Neural progenitor cell (in vitro differentiated cells): ENCODE measurements at regions not wholly inside any gene's neighbourhood (a gene's known extent, or its start where the extent isn't known, plus 50 kb on each side); places are given as distances from the start of the nearest gene placed in this dataset.
A peak's percentile ranks its signal among the peaks of the same experiment; 100 is the strongest.

ENCODE experiments used
- DNase-seq: peaks from one replicate; pipeline ENCODE4 v3.0.0-alpha.2; 2016; ENCODE audit warnings: low spot score
- H2AFZ ChIP-seq: fragments of 200-600 bp; sonication (generic); replicated peaks from 2 replicates; pipeline ENCODE4 v1.6.1; 2016; ENCODE audit warnings: antibody characterized with exemption
- H3F3A ChIP-seq: fragments of 200-600 bp; sonication (generic); 2 replicates; pipeline ENCODE4 v1.6.1; 2016; ENCODE audit warnings: antibody characterized with exemption, low read depth
- H3K27ac ChIP-seq: fragments of 200-600 bp; sonication (generic); 2 replicates; pipeline ENCODE4 v1.5.1; 2016; ENCODE audit warnings: mild to moderate bottlenecking
- H3K27me3 ChIP-seq: fragments of 200-600 bp; sonication (generic); 2 replicates; pipeline ENCODE4 v1.6.1; 2016; ENCODE audit warnings: mild to moderate bottlenecking, moderate library complexity
- H3K36me3 ChIP-seq: fragments of 200-600 bp; sonication (generic); 2 replicates; pipeline ENCODE4 v1.5.1; 2016
- H3K4me1 ChIP-seq: fragments of 200-600 bp; sonication (generic); 2 replicates; pipeline ENCODE4 v1.6.1; 2016; ENCODE audit warnings: mixed run types
- H3K4me2 ChIP-seq: fragments of 200-600 bp; sonication (generic); 2 replicates; pipeline ENCODE4 v1.6.1; 2016
- H3K4me3 ChIP-seq: fragments of 200-600 bp; sonication (generic); 2 replicates; pipeline ENCODE4 v1.5.1; 2016
- H3K79me2 ChIP-seq: fragments of 200-600 bp; sonication (generic); 2 replicates; pipeline ENCODE4 v1.6.1; 2016; ENCODE audit warnings: low read depth
- H3K9ac ChIP-seq: fragments of 200-600 bp; sonication (generic); 2 replicates; pipeline ENCODE4 v1.6.1; 2016
- H3K9me3 ChIP-seq: fragments of 200-600 bp; sonication (generic); 2 replicates; pipeline ENCODE4 v1.5.1; 2016; ENCODE audit warnings: low read depth
- H4K20me1 ChIP-seq: fragments of 200-600 bp; sonication (generic); 2 replicates; pipeline ENCODE4 v1.6.1; 2016; ENCODE audit warnings: low read depth
- H3K27ac Mint-ChIP-seq: 3 replicates; pipeline ENCODE4 v1.8.0; 2021; ENCODE audit warnings: mixed read lengths
- H3K27me3 Mint-ChIP-seq: 2 replicates; pipeline ENCODE4 v1.8.0; 2022; ENCODE audit warnings: low read depth, mild to moderate bottlenecking, inconsistent platforms, moderate library complexity, mixed read lengths; ENCODE audit not compliant: insufficient read depth
- H3K36me3 Mint-ChIP-seq: 3 replicates; pipeline ENCODE4 v1.8.0; 2021; ENCODE audit warnings: mixed read lengths
- H3K4me1 Mint-ChIP-seq: 3 replicates; pipeline ENCODE4 v1.8.0; 2021; ENCODE audit warnings: mixed read lengths
- H3K4me3 Mint-ChIP-seq: 3 replicates; pipeline ENCODE4 v1.8.0; 2021; ENCODE audit warnings: mild to moderate bottlenecking, moderate library complexity, mixed read lengths
- H3K9me3 Mint-ChIP-seq: 3 replicates; pipeline ENCODE4 v1.8.0; 2020; ENCODE audit warnings: mixed read lengths
- EZH2 ChIP-seq: fragments of 200-600 bp; sonication (generic); IDR thresholded peaks from 2 replicates; pipeline ENCODE4 v1.6.1; 2017; ENCODE audit warnings: antibody characterized with exemption, mild to moderate bottlenecking, moderate library complexity
- EZH2phosphoT487 ChIP-seq: fragments of 200-600 bp; sonication (generic); IDR thresholded peaks from 2 replicates; pipeline ENCODE4 v1.6.1; 2017; ENCODE audit warnings: antibody characterized with exemption
- TF ChIP-seq, protein P1 (sequence below): fragments of 200-600 bp; sonication (generic); IDR thresholded peaks from 2 replicates; pipeline ENCODE4 v1.5.1; 2017; ENCODE audit warnings: antibody characterized with exemption, mild to moderate bottlenecking

DNA sequence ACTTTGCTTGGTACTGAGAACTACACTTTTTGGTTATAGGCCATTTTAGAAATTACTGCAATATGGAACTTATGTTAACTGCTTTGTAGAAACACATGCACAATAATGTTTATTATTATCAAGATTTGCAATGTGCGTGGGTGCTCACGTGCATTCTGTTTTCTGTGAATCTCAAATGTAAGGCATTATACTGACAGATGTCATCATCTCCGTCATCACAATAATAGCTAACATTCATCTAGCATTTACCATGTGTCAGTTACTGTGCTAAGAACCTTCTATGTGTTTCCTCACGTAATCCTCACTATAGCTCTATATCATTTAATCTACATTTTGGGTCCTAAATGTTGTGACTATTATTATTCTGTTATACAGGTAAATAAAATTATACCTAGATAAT lies 1214.8 kb upstream of the ADGRL4 start:
- no peaks in the 10 kb centered on the region for H3K36me3 ChIP-seq
- no peaks in the 10 kb centered on the region for H3K4me1 ChIP-seq
- TF ChIP-seq EZH2 (no peak), EZH2phosphoT487 (no peak)
- TF ChIP-seq, protein P1, sequence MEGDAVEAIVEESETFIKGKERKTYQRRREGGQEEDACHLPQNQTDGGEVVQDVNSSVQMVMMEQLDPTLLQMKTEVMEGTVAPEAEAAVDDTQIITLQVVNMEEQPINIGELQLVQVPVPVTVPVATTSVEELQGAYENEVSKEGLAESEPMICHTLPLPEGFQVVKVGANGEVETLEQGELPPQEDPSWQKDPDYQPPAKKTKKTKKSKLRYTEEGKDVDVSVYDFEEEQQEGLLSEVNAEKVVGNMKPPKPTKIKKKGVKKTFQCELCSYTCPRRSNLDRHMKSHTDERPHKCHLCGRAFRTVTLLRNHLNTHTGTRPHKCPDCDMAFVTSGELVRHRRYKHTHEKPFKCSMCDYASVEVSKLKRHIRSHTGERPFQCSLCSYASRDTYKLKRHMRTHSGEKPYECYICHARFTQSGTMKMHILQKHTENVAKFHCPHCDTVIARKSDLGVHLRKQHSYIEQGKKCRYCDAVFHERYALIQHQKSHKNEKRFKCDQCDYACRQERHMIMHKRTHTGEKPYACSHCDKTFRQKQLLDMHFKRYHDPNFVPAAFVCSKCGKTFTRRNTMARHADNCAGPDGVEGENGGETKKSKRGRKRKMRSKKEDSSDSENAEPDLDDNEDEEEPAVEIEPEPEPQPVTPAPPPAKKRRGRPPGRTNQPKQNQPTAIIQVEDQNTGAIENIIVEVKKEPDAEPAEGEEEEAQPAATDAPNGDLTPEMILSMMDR: no peak
- H3K9ac ChIP-seq: no peak overlapping the region
- H3K79me2 ChIP-seq: no peaks in the 10 kb centered on the region
- H3F3A ChIP-seq: no peaks in the 10 kb centered on the region
- H3K4me2 ChIP-seq: no peak overlapping the region
- Mint-ChIP-seq H3K27ac (no peak overlapping the region), H3K9me3 (no peaks in the 10 kb centered on the region), H3K4me3 (no peak overlapping the region), H3K27me3 (no peaks in the 10 kb centered on the region), H3K36me3 (no peaks in the 10 kb centered on the region), H3K4me1 (peaks cover 9% of the 10 kb centered on the region)
- H3K27ac ChIP-seq: no peak overlapping the region
- H2AFZ ChIP-seq: no peak overlapping the region
- no peaks in the 10 kb centered on the region for H4K20me1 ChIP-seq
- no peaks in the 10 kb centered on the region for H3K27me3 ChIP-seq
- DNase-seq: no peak
- H3K9me3 ChIP-seq: no peaks in the 10 kb centered on the region
- no peak overlapping the region for H3K4me3 ChIP-seq

DNA sequence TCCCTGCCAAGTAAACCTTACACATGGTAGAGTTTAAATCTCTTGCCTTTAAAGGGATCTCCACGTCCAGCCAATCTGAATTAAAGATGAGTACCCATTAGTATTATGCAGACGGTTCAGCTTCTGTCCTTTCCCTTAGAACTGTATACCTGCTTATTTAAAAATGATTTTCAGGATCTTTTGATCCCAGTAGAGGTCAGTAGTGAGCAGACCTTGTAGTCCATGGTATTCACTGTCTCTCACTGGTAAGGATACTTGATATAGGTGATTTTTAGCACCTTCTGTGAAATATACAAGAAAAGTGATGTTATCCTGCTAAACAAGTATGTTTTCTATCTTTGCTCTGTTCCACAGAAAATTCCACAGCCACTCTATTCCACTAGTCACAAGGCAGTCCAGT lies 1211.6 kb upstream of the ADGRL4 start:
- Mint-ChIP-seq H3K27ac (no peak overlapping the region), H3K9me3 (no peaks in the 10 kb centered on the region), H3K4me3 (no peak overlapping the region), H3K4me1 (peaks cover 9% of the 10 kb centered on the region), H3K27me3 (no peaks in the 10 kb centered on the region), H3K36me3 (no peaks in the 10 kb centered on the region)
- Histone ChIP-seq H2AFZ (no peak overlapping the region), H3K27me3 (no peaks in the 10 kb centered on the region), H4K20me1 (no peaks in the 10 kb centered on the region), H3K4me3 (no peak overlapping the region), H3K4me1 (no peaks in the 10 kb centered on the region), H3K9ac (no peak overlapping the region), H3K4me2 (no peak overlapping the region), H3F3A (peaks cover 2% of the 10 kb centered on the region), H3K36me3 (no peaks in the 10 kb centered on the region), H3K79me2 (no peaks in the 10 kb centered on the region), H3K9me3 (no peaks in the 10 kb centered on the region), H3K27ac (no peak overlapping the region)
- DNase-seq: peak; percentile 59
- TF ChIP-seq, protein P1: peak; percentile 73
- TF ChIP-seq EZH2phosphoT487 (no peak), EZH2 (no peak)

DNA sequence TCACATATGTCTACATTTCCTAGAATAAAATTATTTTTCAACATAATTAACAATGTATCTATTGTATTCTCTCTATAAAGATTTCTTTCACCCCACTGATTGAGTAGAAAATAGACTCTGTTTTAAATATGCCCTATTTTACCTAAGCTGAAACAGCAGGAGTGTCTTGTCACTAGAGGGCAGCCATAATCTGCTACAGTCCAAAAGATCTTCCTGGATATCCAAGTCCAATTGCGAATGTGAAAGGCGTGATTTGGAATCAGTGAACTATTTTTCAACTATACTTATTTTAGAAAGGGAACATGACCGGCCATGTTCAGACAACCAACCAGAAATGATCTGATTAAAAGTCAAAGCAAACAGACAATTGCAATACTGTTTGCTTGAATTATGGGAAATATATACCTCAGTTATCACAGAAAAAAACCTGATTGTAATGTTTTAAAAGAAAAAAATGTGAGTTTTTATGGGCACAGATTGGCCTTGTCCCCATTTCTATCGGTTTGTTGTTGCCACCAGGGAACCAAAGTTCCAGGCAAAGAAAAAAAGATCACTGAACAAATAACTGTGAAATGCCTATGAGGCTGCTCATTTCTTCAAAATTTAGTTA lies 1211.0 kb upstream of the ADGRL4 start:
- Histone ChIP-seq H3K36me3 (no peaks in the 10 kb centered on the region), H2AFZ (no peak overlapping the region), H3F3A (peaks cover 7% of the 10 kb centered on the region), H3K27me3 (no peaks in the 10 kb centered on the region), H3K79me2 (no peaks in the 10 kb centered on the region), H3K9me3 (no peaks in the 10 kb centered on the region), H3K4me3 (no peak overlapping the region), H3K4me1 (peaks cover 4% of the 10 kb centered on the region), H3K27ac (no peak overlapping the region), H3K4me2 (no peak overlapping the region), H4K20me1 (no peaks in the 10 kb centered on the region), H3K9ac (no peak overlapping the region)
- Mint-ChIP-seq H3K27me3 (no peaks in the 10 kb centered on the region), H3K4me3 (no peak overlapping the region), H3K27ac (no peak overlapping the region), H3K9me3 (no peaks in the 10 kb centered on the region), H3K36me3 (no peaks in the 10 kb centered on the region), H3K4me1 (peaks cover 9% of the 10 kb centered on the region)
- peak; percentile 55 for DNase-seq
- TF ChIP-seq, protein P1: peak; percentile 74
- TF ChIP-seq EZH2phosphoT487 (no peak), EZH2 (no peak)
